22Rv1 (cell line): ENCODE measurements at regions not wholly inside any gene's neighbourhood (a gene's known extent, or its start where the extent isn't known, plus 50 kb on each side); places are given as distances from the start of the nearest gene placed in this dataset.

Source experiments
- H3K27ac ChIP-seq: fragments of 450-650 bp; 2 replicates; pipeline ENCODE4 v1.5.1; 2017
- ZFX ChIP-seq: fragments of 450-650 bp; IDR thresholded peaks from 2 replicates; pipeline ENCODE4 v1.6.1; 2017; ENCODE audit warnings: antibody characterized with exemption, borderline replicate concordance
- TF ChIP-seq, protein P1 (sequence below): fragments of 450-650 bp; IDR thresholded peaks from 2 replicates; pipeline ENCODE4 v1.5.1; 2017; ENCODE audit warnings: mild to moderate bottlenecking

DNA sequence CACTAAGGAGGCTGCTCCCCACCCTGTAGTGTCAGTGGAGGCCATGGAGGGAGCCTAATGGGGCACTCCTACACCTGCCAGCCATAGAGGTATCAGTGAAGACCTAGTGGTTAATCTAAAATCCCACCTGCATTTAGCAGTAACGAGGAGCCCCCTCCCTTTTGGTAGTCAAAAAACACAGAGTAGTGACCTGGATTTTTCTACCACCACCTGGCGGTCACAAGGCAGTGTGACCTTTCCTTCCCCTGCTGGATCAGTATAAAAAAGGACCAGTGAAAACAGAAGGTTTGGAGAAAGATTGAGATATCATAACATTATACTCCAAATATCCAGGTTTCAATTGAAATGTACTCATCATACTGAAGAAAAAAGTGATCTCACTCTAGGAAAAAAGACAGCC is 241.2 kb downstream of the PYDC2 start:
- H3K27ac ChIP-seq, result no peak overlapping the region
- no peak for TF ChIP-seq ZFX
- TF ChIP-seq, protein P1, sequence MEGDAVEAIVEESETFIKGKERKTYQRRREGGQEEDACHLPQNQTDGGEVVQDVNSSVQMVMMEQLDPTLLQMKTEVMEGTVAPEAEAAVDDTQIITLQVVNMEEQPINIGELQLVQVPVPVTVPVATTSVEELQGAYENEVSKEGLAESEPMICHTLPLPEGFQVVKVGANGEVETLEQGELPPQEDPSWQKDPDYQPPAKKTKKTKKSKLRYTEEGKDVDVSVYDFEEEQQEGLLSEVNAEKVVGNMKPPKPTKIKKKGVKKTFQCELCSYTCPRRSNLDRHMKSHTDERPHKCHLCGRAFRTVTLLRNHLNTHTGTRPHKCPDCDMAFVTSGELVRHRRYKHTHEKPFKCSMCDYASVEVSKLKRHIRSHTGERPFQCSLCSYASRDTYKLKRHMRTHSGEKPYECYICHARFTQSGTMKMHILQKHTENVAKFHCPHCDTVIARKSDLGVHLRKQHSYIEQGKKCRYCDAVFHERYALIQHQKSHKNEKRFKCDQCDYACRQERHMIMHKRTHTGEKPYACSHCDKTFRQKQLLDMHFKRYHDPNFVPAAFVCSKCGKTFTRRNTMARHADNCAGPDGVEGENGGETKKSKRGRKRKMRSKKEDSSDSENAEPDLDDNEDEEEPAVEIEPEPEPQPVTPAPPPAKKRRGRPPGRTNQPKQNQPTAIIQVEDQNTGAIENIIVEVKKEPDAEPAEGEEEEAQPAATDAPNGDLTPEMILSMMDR, result no peak

GRCh38 chr3:191707817-191708216 is 246.9 kb downstream of the PYDC2 start:
- H3K27ac ChIP-seq, result no peak overlapping the region
- TF ChIP-seq ZFX, result no peak
- TF ChIP-seq, protein P1, result no peak

DNA sequence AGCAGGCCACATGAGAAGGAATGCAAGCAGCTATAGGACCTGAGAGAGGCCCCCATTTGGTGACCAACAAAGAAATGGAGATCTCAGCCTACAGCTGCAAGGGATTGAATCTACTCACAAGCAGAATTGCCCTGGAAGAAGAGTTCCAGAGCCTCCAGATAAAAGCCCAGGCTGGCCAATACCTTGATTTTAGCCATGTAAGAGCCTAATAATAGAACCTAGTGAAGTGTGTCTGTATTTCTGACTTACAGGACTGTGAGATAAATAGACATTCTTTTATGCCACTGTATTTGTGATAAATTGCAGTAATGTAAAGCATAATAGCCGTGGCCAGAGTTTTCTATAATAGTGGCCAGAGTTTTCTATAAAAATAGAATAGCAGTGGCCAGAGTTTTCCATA is 254.6 kb downstream of the PYDC2 start:
- no peak overlapping the region for H3K27ac ChIP-seq
- TF ChIP-seq ZFX, result no peak
- TF ChIP-seq, protein P1, result no peak

DNA sequence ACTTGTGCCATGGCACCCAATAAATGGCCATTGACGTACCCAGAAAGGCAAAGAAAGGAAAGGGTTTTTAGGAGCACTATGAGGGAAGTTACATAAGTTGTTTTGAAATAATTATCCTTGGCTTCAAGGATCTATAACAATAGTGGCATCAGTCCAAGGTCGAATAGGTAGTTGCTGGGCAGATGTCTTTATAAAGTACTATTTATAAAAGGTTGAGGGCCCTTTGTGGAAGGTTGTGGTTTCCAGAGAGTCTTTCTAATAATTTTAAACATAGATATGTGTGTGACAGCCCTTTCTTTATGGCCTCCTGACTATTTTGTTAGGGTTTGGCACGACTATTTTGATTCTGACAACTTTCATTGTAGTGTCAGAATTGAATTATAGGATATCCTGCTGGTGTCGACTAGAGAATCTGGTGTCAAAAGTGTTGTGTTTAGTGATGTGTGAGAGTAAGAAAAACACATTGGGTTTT is 260.5 kb downstream of the PYDC2 start:
- H3K27ac ChIP-seq, result no peak overlapping the region
- TF ChIP-seq ZFX, result no peak
- TF ChIP-seq, protein P1, result no peak

- no peak overlapping the region for H3K27ac ChIP-seq
Measured at GRCh38 chr3:191721990-191722389, 261.0 kb downstream of the PYDC2 start.

DNA sequence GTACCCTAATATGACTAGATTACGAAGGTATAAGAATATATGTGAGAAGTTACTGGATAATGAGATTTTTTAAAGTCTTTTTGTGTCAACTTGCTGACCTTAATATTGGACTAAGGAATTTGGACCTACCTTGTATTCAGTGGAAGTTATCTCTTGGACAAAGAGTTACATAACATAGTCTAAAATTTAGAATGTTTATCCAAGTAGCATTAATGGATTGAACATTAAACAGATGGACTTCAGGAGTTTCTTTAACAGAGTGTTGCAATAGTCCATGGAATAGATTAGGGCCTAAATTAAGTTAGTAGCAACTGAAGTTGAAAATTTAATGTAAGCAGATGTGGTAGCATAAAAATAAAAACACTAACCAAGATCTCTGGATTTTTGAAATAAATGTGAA is 266.4 kb downstream of the PYDC2 start:
- H3K27ac ChIP-seq, result no peak overlapping the region
- TF ChIP-seq, protein P1, result no peak
- no peak for TF ChIP-seq ZFX

More at GRCh38 chr3:191721990-191722389, 261.0 kb downstream of the PYDC2 start:
- TF ChIP-seq, protein P1, result no peak
- no peak for TF ChIP-seq ZFX

- TF ChIP-seq, protein P1, result no peak
- TF ChIP-seq ZFX, result no peak
- no peak overlapping the region for H3K27ac ChIP-seq
Measured at GRCh38 chr3:191728186-191728585, 267.2 kb downstream of the PYDC2 start.
